ENCODE measurements at regions not wholly inside any gene's neighbourhood (a gene's known extent, or its start where the extent isn't known, plus 50 kb on each side); places are given as distances from the start of the nearest gene placed in this dataset.

DNA sequence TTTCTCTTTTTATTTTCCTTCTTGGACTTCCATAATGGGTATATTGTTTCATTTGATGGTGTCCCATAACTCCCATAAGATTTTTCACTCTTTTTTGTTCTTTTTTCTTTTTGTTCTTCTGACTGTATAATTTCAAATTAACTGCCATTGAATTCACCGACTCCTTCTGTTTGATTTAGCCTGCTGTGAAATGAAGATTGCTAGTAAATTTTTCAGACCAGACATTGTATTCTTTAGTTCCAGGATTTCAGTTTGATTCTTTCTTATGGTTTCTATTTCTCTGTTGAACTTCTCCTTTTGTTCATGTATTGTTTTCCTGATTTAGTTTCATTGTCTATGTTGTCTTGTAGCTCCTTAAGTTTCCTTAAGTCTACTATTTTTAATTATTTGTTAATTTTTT lies 87.6 kb upstream of the SPOPL start:
- H3K27ac Mint-ChIP-seq: no peak overlapping the region

DNA sequence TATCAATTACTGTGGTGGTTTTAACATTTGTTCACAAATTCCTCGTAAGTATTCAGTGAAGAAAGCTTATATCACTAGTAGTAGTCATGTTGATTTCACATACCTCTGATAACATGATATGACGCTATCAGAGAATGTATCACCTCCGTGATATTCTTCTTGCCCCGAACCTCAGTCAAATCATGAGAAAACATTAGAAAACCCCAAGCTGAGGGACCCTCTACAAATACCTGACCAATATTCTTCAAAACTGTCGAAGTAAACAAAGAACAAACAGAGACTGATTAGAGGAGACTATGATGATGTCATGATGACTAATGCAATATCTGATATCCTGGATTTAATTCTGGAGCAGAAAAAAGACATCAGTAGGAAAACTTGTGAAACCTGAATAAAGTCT lies 85.6 kb upstream of the SPOPL start:
- Mint-ChIP-seq H3K27me3 (no peaks in the 10 kb centered on the region), H3K27ac (no peak overlapping the region), H3K4me1 (ENCODE audit: low read depth) (no peaks in the 10 kb centered on the region), H3K9me3 (peaks cover 17% of the 10 kb centered on the region), H3K36me3 (ENCODE audit: low read depth) (no peaks in the 10 kb centered on the region), H3K4me3 (no peak overlapping the region)
- intact Hi-C loops (cut with micrococcal nuclease): no loop called here
- TF ChIP-seq, protein P1, sequence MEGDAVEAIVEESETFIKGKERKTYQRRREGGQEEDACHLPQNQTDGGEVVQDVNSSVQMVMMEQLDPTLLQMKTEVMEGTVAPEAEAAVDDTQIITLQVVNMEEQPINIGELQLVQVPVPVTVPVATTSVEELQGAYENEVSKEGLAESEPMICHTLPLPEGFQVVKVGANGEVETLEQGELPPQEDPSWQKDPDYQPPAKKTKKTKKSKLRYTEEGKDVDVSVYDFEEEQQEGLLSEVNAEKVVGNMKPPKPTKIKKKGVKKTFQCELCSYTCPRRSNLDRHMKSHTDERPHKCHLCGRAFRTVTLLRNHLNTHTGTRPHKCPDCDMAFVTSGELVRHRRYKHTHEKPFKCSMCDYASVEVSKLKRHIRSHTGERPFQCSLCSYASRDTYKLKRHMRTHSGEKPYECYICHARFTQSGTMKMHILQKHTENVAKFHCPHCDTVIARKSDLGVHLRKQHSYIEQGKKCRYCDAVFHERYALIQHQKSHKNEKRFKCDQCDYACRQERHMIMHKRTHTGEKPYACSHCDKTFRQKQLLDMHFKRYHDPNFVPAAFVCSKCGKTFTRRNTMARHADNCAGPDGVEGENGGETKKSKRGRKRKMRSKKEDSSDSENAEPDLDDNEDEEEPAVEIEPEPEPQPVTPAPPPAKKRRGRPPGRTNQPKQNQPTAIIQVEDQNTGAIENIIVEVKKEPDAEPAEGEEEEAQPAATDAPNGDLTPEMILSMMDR (IDR thresholded peaks at IDR 0.05): no peak
- ATAC-seq: no peak
- ChIA-PET POLR2A (no interaction called here), CTCF (no interaction called here)
- no peak for DNase-seq

More for the DNA sequence above, 87.6 kb upstream of the SPOPL start:
- H3K36me3 Mint-ChIP-seq (ENCODE audit: low read depth): no peaks in the 10 kb centered on the region
- peaks cover 21% of the 10 kb centered on the region for H3K9me3 Mint-ChIP-seq
- CTCF ChIA-PET: no interaction called here
- H3K27me3 Mint-ChIP-seq: no peaks in the 10 kb centered on the region
- no peaks in the 10 kb centered on the region for H3K4me1 Mint-ChIP-seq (ENCODE audit: low read depth)
- TF ChIP-seq, protein P1 (IDR thresholded peaks at IDR 0.05): no peak
- POLR2A ChIA-PET: no interaction called here
- intact Hi-C loops (cut with micrococcal nuclease): no loop called here
- ATAC-seq: no peak
- DNase-seq: no peak
- no peak overlapping the region for H3K4me3 Mint-ChIP-seq

DNA sequence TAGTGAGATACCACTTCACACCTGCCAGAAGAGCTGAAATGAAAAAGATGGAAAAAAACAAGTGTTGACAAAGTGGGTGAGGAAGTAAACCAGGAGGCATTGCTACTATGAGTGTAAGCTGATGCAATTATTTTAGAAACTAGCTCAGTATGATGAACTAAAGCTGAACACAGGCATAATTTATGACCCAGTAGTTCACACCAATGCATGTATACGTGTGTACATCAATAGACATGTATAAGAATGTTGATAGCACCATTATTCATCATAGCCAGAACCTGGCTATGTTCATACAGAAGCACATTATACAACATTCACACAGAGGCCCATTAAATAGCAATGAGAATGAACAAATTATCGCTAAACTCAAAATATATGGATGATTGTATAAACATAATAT lies 83.1 kb upstream of the SPOPL start:
- H3K4me1 Mint-ChIP-seq (ENCODE audit: low read depth): no peaks in the 10 kb centered on the region
- H3K36me3 Mint-ChIP-seq (ENCODE audit: low read depth): no peaks in the 10 kb centered on the region
- CTCF ChIA-PET: no interaction called here
- ATAC-seq (no peak), DNase-seq (no peak)
- no peak overlapping the region for H3K4me3 Mint-ChIP-seq
- H3K27me3 Mint-ChIP-seq: peaks cover under 1% of the 10 kb centered on the region
- TF ChIP-seq, protein P1 (IDR thresholded peaks at IDR 0.05): no peak
- no peak overlapping the region for H3K27ac Mint-ChIP-seq
- peaks cover 12% of the 10 kb centered on the region for H3K9me3 Mint-ChIP-seq
- POLR2A ChIA-PET: no interaction called here
- intact Hi-C loops (cut with micrococcal nuclease): no loop called here

DNA sequence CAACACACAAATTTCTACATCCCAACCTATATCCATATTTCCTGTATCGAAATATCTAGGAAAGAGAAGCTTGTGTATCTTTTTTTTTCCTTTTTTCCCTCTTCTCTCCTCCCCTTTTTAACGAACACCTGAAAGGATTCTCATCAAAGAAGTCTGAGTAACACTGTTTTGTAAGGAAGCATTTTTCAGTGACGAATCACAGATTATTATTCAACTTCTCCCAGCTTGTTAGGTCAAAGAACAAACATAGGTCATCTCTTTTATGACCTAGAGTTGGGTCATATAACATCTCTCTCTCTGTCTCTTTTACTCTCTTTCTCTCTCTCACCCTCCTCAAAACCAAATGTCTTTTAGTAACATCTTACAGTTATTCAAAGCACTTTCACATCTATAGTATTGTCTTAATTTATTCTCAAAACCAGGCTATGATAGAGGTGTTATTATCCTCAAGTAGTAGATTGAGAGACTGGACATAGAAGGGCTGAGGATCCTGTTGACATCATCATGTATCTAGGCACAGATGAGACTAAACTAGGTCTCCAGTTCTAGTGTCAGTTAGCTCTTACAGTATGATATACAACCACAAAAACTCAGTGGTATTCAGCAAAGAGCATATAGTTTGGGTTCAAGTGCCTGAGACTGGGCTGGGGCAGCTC lies 80.1 kb upstream of the SPOPL start:
- ChIA-PET CTCF (no interaction called here), POLR2A (no interaction called here)
- ATAC-seq: no peak
- no peak overlapping the region for H3K4me3 Mint-ChIP-seq
- no peak for DNase-seq
- H3K4me1 Mint-ChIP-seq (ENCODE audit: low read depth): no peaks in the 10 kb centered on the region
- H3K27ac Mint-ChIP-seq: no peak overlapping the region
- H3K9me3 Mint-ChIP-seq: peaks cover 12% of the 10 kb centered on the region
- TF ChIP-seq, protein P1 (IDR thresholded peaks at IDR 0.05): no peak
- intact Hi-C loops (cut with micrococcal nuclease): no loop called here
- peaks cover 2% of the 10 kb centered on the region for H3K36me3 Mint-ChIP-seq (ENCODE audit: low read depth)
- H3K27me3 Mint-ChIP-seq: peaks cover 2% of the 10 kb centered on the region

DNA sequence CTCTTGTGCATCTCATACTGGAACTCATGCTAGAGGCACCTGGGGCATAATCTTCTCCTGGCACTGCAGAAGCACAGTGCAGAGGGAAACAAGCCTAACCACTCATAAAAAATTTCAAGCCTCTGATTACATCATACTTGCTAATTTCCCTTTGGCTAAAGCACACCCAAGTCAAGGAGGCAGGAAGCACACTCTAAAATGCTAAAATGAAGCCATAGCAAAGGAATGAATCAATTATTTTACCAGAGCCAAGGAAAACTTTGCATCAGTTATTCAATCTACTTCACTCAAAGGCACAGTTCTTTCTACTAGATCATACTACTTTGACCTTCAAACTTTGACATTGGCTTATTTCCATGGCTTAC lies 79.6 kb upstream of the SPOPL start:
- TF ChIP-seq, protein P1 (IDR thresholded peaks at IDR 0.05): no peak
- CTCF ChIA-PET: no interaction called here
- DNase-seq (no peak), ATAC-seq (no peak)
- Mint-ChIP-seq H3K4me1 (ENCODE audit: low read depth) (no peaks in the 10 kb centered on the region), H3K27ac (no peak overlapping the region), H3K4me3 (no peak overlapping the region), H3K27me3 (peaks cover 2% of the 10 kb centered on the region), H3K9me3 (peaks cover 16% of the 10 kb centered on the region), H3K36me3 (ENCODE audit: low read depth) (peaks cover 2% of the 10 kb centered on the region)
- intact Hi-C loops (cut with micrococcal nuclease): no loop called here
- POLR2A ChIA-PET: no interaction called here
